CD4-positive, alpha-beta T cell (primary cell): ENCODE measurements at regions not wholly inside any gene's neighbourhood (a gene's known extent, or its start where the extent isn't known, plus 50 kb on each side); places are given as distances from the start of the nearest gene placed in this dataset.

Experiments used
- ATAC-seq: fragments of 200-7000 bp; cut with Tn5 transposase; one replicate; pipeline ENCODE4 v1.10.0; 2022; ENCODE audit warnings: mild to moderate bottlenecking; ENCODE audit not compliant: poor library complexity
- CTCF ChIA-PET: fragments of 350-600 bp; sonication (Branson Sonifier 250); formaldehyde crosslinking; loops from one replicate; lab custom pipeline; 2021; ENCODE audit warnings: antibody characterized with exemption, inconsistent platforms; lab: Charles Lee
- POLR2A ChIA-PET: fragments of 350-600 bp; sonication (Branson Sonifier 250); formaldehyde crosslinking; loops from one replicate; lab custom pipeline; 2021; ENCODE audit warnings: antibody characterized with exemption, inconsistent platforms; lab: Charles Lee
- DNase-seq, 14 experiments: peaks; one replicate each; pipeline ENCODE4 v3.0.0-alpha.2; 2013 to 2020; ENCODE audit warnings: mixed read lengths in 2 of 14
- H3K27ac ChIP-seq, 2 donors: one replicate each; pipeline versions ENCODE4 v1.5.1 to v1.7.0; 2013; ENCODE audit warnings: low read length in 2 of 2, low read depth in 1 of 2, mild to moderate bottlenecking in 1 of 2
- H3K27me3 ChIP-seq, 2 experiments: 1 replicate in 1 of 2; 2 replicates in 1 of 2; pipeline versions ENCODE4 v1.6.1 to v1.7.0; 2013; ENCODE audit warnings: low read length in 2 of 2, control low read depth in 1 of 2, mild to moderate bottlenecking in 1 of 2, moderate library complexity in 1 of 2; ENCODE audit not compliant: insufficient read depth in 2 of 2, control insufficient read depth in 1 of 2
- H3K36me3 ChIP-seq: one replicate; pipeline ENCODE4 v1.6.1; 2013; ENCODE audit warnings: low read length, control low read depth; ENCODE audit not compliant: insufficient read depth
- H3K4me1 ChIP-seq: one replicate; pipeline ENCODE4 v1.6.1; 2013; ENCODE audit warnings: low read length, control low read depth; ENCODE audit not compliant: insufficient read depth
- H3K4me3 ChIP-seq: one replicate; pipeline ENCODE4 v1.5.1; 2013; ENCODE audit warnings: mild to moderate bottlenecking, low read length, moderate library complexity
- H3K9me3 ChIP-seq, 2 experiments: 1 replicate in 1 of 2; 2 replicates in 1 of 2; pipeline versions ENCODE4 v1.6.1 to v1.7.0; 2013; ENCODE audit warnings: low read length in 2 of 2, mild to moderate bottlenecking in 2 of 2, control low read depth in 1 of 2, moderate library complexity in 1 of 2; ENCODE audit not compliant: control insufficient read depth in 1 of 2, insufficient read depth in 1 of 2
- H3K27ac Mint-ChIP-seq: one replicate; pipeline ENCODE4 v1.8.0; 2020; ENCODE audit warnings: mixed read lengths
- H3K27me3 Mint-ChIP-seq: one replicate; pipeline ENCODE4 v1.8.0; 2021; ENCODE audit warnings: mixed read lengths
- H3K36me3 Mint-ChIP-seq: one replicate; pipeline ENCODE4 v1.8.0; 2021; ENCODE audit warnings: low read depth, mixed read lengths
- H3K4me1 Mint-ChIP-seq: one replicate; pipeline ENCODE4 v1.8.0; 2021; ENCODE audit warnings: low read depth, mixed read lengths
- H3K4me3 Mint-ChIP-seq: one replicate; pipeline ENCODE4 v1.8.0; 2020; ENCODE audit warnings: mild to moderate bottlenecking, mixed read lengths
- H3K9me3 Mint-ChIP-seq: one replicate; pipeline ENCODE4 v1.8.0; 2020; ENCODE audit warnings: mixed read lengths
- intact Hi-C, 2 experiments: fragments of 100-400 bp; cut with DNase I in 1 of 2; cut with micrococcal nuclease in 1 of 2; formaldehyde crosslinking; loops; one replicate each; pipeline versions ENCODE4 v1.15.1 to v1.9.0; 2023 to 2025; cut with DNase I, micrococcal nuclease
- TF ChIP-seq, protein P1 (sequence below): fragments of 200-600 bp; IDR thresholded peaks from one replicate; pipeline ENCODE4 v1.8.0; 2022; ENCODE audit warnings: antibody characterized with exemption, mild to moderate bottlenecking

DNA sequence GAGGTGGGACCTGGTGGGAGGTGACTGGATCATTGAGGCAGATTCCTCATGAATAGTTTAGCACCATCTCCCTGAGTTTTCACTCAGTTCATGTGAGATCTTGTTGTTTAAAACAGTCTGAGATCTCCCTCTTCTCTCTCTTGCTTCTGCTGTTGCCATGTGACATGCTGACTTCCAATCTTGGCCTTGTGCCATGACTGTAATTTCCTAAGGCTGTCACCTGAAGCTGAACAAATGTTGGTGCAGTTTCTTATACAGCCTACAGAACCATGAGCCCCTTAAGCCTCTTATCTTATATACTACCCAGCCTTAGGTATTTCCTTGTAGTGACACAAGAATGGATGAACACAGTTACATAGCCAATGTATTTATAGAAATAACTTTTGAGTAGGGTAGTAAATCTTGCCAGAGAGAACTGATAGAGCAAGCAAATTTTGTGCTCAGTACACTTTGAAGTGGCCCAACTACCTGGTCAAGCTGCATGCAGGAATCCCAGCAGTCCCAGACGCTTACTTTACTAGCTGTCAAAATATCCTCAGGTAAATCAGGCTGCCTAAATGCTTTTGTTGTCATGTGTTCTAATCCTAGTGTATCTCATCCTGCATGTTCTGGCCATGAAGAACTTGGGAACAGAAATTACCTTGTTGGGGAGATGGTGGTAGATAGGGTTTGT is 445.6 kb upstream of the MIS18BP1 start:
- Mint-ChIP-seq H3K36me3 (no peaks in the 10 kb centered on the region), H3K27me3 (no peaks in the 10 kb centered on the region), H3K4me1 (no peaks in the 10 kb centered on the region), H3K27ac (no peak overlapping the region), H3K4me3 (no peak overlapping the region), H3K9me3 (peaks cover 10% of the 10 kb centered on the region)
- Histone ChIP-seq H3K36me3 (no peaks in the 10 kb centered on the region), H3K9me3 (no peaks in the 10 kb centered on the region), H3K27me3 (no peaks in the 10 kb centered on the region), H3K4me3 (no peak overlapping the region), H3K27ac (no peak overlapping the region), H3K4me1 (no peaks in the 10 kb centered on the region)
- ChIA-PET CTCF (no interaction called here), POLR2A (no interaction called here)
- ATAC-seq (no peak), DNase-seq (no peak)
- TF ChIP-seq, protein P1, sequence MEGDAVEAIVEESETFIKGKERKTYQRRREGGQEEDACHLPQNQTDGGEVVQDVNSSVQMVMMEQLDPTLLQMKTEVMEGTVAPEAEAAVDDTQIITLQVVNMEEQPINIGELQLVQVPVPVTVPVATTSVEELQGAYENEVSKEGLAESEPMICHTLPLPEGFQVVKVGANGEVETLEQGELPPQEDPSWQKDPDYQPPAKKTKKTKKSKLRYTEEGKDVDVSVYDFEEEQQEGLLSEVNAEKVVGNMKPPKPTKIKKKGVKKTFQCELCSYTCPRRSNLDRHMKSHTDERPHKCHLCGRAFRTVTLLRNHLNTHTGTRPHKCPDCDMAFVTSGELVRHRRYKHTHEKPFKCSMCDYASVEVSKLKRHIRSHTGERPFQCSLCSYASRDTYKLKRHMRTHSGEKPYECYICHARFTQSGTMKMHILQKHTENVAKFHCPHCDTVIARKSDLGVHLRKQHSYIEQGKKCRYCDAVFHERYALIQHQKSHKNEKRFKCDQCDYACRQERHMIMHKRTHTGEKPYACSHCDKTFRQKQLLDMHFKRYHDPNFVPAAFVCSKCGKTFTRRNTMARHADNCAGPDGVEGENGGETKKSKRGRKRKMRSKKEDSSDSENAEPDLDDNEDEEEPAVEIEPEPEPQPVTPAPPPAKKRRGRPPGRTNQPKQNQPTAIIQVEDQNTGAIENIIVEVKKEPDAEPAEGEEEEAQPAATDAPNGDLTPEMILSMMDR: no peak
- intact Hi-C loops: no loop called here

DNA sequence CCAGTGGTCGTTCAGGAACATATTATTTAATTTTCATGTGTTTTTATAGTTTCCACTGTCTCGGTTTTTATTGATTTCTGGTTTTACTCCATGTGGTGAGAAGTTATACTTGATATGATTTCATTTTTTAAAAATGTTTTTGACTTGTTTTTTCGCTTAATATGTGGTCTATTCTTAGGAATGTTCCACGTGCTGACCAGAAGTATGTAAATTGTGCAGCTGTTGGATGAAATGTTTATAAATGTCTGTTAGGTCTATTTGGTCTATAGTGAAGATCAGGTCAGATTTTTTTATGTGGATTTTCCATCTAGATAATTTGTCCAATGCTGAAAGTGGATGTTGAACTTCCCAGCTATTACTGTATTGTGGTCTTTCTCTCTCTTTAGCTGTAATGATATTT is 433.8 kb upstream of the MIS18BP1 start:
- TF ChIP-seq, protein P1: no peak
- H3K27me3 ChIP-seq: no peaks in the 10 kb centered on the region
- POLR2A ChIA-PET: no interaction called here
- Mint-ChIP-seq H3K4me3 (no peak overlapping the region), H3K27ac (no peak overlapping the region), H3K4me1 (no peaks in the 10 kb centered on the region), H3K9me3 (peaks cover 10% of the 10 kb centered on the region), H3K36me3 (no peaks in the 10 kb centered on the region), H3K27me3 (no peaks in the 10 kb centered on the region)
- no peaks in the 10 kb centered on the region for H3K4me1 ChIP-seq
- H3K4me3 ChIP-seq: no peak overlapping the region
- H3K36me3 ChIP-seq: no peaks in the 10 kb centered on the region
- H3K27ac ChIP-seq: no peak overlapping the region
- intact Hi-C loops: no loop called here
- CTCF ChIA-PET: no interaction called here
- peaks cover 0 to 8% of the 10 kb centered on the region in 2 experiments for H3K9me3 ChIP-seq
- DNase-seq (no peak), ATAC-seq (no peak)

DNA sequence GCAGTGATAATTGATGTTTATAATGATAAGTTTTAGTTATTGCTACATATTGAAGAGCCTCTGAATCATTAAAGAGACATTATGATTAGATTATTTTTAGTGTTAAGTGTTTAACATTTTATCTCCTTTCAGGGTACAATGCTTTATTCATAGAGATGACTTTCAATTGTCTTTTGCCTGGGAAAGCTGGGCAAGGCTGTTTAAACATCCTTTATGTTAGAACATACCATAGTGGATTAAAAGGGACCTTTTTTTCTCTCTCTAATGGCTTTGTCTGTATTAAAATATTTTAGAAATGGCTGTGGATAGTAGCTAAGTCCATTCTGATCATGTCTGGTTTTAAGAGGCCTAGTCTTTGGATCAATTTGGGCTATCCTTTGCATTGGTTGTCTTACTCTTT is 427.5 kb upstream of the MIS18BP1 start:
- DNase-seq: no peak
- CTCF ChIA-PET: no interaction called here
- no peaks in the 10 kb centered on the region for H3K36me3 Mint-ChIP-seq
- no peaks in the 10 kb centered on the region for H3K36me3 ChIP-seq
- H3K4me1 Mint-ChIP-seq: no peaks in the 10 kb centered on the region
- TF ChIP-seq, protein P1: no peak
- intact Hi-C loops: no loop called here
- no peak overlapping the region for H3K4me3 ChIP-seq
- H3K9me3 Mint-ChIP-seq: peaks cover 4% of the 10 kb centered on the region
- POLR2A ChIA-PET: no interaction called here
- ATAC-seq: no peak
- no peak overlapping the region for H3K27ac Mint-ChIP-seq
- H3K27me3 Mint-ChIP-seq: no peaks in the 10 kb centered on the region
- H3K27me3 ChIP-seq: no peaks in the 10 kb centered on the region
- H3K4me3 Mint-ChIP-seq: no peak overlapping the region
- no peak overlapping the region for H3K27ac ChIP-seq
- H3K9me3 ChIP-seq: peaks cover 0 to under 1% of the 10 kb centered on the region in 2 experiments
- no peaks in the 10 kb centered on the region for H3K4me1 ChIP-seq
